Mucosa of descending colon (tissue), 3 donors: ENCODE measurements at regions not wholly inside any gene's neighbourhood (a gene's known extent, or its start where the extent isn't known, plus 50 kb on each side); places are given as distances from the start of the nearest gene placed in this dataset.
A peak's percentile ranks its signal among the peaks of the same experiment; 100 is the strongest.
"Not testable (repeated sequence)": the region's sequence is repeated elsewhere in the genome, so short reads cannot be mapped to it uniquely, and the experiment has no call there.

Source experiments
- ATAC-seq: fragments of 200-7000 bp; cut with Tn5 transposase; one replicate; pipeline ENCODE4 v1.9.1; 2020; ENCODE audit warnings: mild to moderate bottlenecking, moderate library complexity
- DNase-seq, 3 donors: peaks; one replicate each; pipeline ENCODE4 v3.0.0-alpha.2; 2020
- H3K36me3 ChIP-seq: fragments of 200-600 bp; one replicate; pipeline ENCODE4 v1.8.0; 2021; ENCODE audit warnings: low read depth, mild to moderate bottlenecking
- H3K4me1 ChIP-seq: fragments of 200-600 bp; one replicate; pipeline ENCODE4 v1.8.0; 2021; ENCODE audit warnings: low read depth, mild to moderate bottlenecking
- H3K4me3 ChIP-seq: fragments of 200-600 bp; one replicate; pipeline ENCODE4 v1.8.0; 2021; ENCODE audit warnings: mild to moderate bottlenecking
- H3K9me3 ChIP-seq: fragments of 200-600 bp; one replicate; pipeline ENCODE4 v1.8.0; 2021; ENCODE audit warnings: mild to moderate bottlenecking
- CTCF ChIP-seq: fragments of 200-600 bp; IDR thresholded peaks from one replicate; pipeline ENCODE4 v1.8.0; 2022; ENCODE audit warnings: antibody characterized with exemption, mild to moderate bottlenecking
- intact Hi-C, 2 donors: fragments of 100-400 bp; cut with DNase I in 1 of 2; cut with micrococcal nuclease in 1 of 2; formaldehyde crosslinking; loops; one replicate each; pipeline versions ENCODE4 v1.11.0 to v1.11.1; 2022; cut with DNase I, micrococcal nuclease
- donor health status: DM: no; HTN: no; CAD: no; lungs with moderate emphysema.
- donor health status: DM: no; HTN: no; CAD: no.
- donor health status: DM: no; HTN: yes; CAD: no.

- TF ChIP-seq CTCF, result no peak
- intact Hi-C loops, result no loop called here
- no peaks in the 10 kb centered on the region for H3K4me1 ChIP-seq
- H3K4me3 ChIP-seq, result no peak overlapping the region
- H3K36me3 ChIP-seq, result no peaks in the 10 kb centered on the region
- H3K9me3 ChIP-seq, result no peaks in the 10 kb centered on the region
- DNase-seq, result no peak
- no peak for ATAC-seq
These were observed 54.9 kb upstream of the GPR31 start for GRCh38 chr6:167212713-167213005.

GRCh38 chr6:167214206-167214605, 56.4 kb upstream of the GPR31 start:
- no peaks in the 10 kb centered on the region for H3K4me1 ChIP-seq
- no peak for ATAC-seq
- intact Hi-C loops, result no loop called here

GRCh38 chr6:167215429-167216250, 57.9 kb upstream of the GPR31 start:
- intact Hi-C loops, H3K4me3 ChIP-seq, H3K4me1 ChIP-seq, DNase-seq, H3K36me3 ChIP-seq, H3K9me3 ChIP-seq: not testable (repeated sequence)
- ATAC-seq, result peak; percentile 67

More at GRCh38 chr6:167214206-167214605, 56.4 kb upstream of the GPR31 start:
- no peak for DNase-seq
- Histone ChIP-seq H3K36me3 (no peaks in the 10 kb centered on the region), H3K4me3 (no peak overlapping the region), H3K9me3 (no peaks in the 10 kb centered on the region)
- no peak for TF ChIP-seq CTCF

- DNase-seq, H3K4me1 ChIP-seq, H3K36me3 ChIP-seq, H3K4me3 ChIP-seq, ATAC-seq, intact Hi-C loops, H3K9me3 ChIP-seq: not testable (repeated sequence)
These were observed 58.7 kb upstream of the GPR31 start for GRCh38 chr6:167216390-167217050.

- DNase-seq, H3K9me3 ChIP-seq, H3K36me3 ChIP-seq, ATAC-seq, H3K4me3 ChIP-seq, H3K4me1 ChIP-seq, intact Hi-C loops: not testable (repeated sequence)
These were observed 59.3 kb upstream of the GPR31 start for GRCh38 chr6:167217073-167217472.

- DNase-seq, result peak in 1 of 3 donors; percentile 50
- peak; percentile 92 for ATAC-seq
- H3K4me3 ChIP-seq, H3K4me1 ChIP-seq, intact Hi-C loops, H3K36me3 ChIP-seq, H3K9me3 ChIP-seq: not testable (repeated sequence)
These were observed 60.4 kb upstream of the GPR31 start for GRCh38 chr6:167217951-167218759.

- H3K36me3 ChIP-seq, intact Hi-C loops, ATAC-seq, H3K4me1 ChIP-seq, H3K9me3 ChIP-seq, H3K4me3 ChIP-seq, DNase-seq: not testable (repeated sequence)
These were observed 61.3 kb upstream of the GPR31 start for GRCh38 chr6:167219079-167219478.

- intact Hi-C loops, result no loop called here
- ATAC-seq (no peak), DNase-seq (no peak)
- no peak for TF ChIP-seq CTCF
- no peaks in the 10 kb centered on the region for H3K36me3 ChIP-seq
- no peak overlapping the region for H3K4me3 ChIP-seq
- no peaks in the 10 kb centered on the region for H3K9me3 ChIP-seq
- no peaks in the 10 kb centered on the region for H3K4me1 ChIP-seq
These were observed 62.3 kb upstream of the GPR31 start for GRCh38 chr6:167219967-167220512.
